A673 (cell line): ENCODE measurements at regions not wholly inside any gene's neighbourhood (a gene's known extent, or its start where the extent isn't known, plus 50 kb on each side); places are given as distances from the start of the nearest gene placed in this dataset.

Experiments
- BruUV-seq: library from RNA; stranded (reverse); fragments of 400-500 nt; replicated peaks from 2 replicates; lab custom pipeline; 2021; lab: Mats Ljungman, UMichigan
- CTCF ChIA-PET: fragments of 300-600 bp; sonication (Branson Sonifier 250); formaldehyde crosslinking; loops from one replicate; lab custom pipeline; 2022; ENCODE audit warnings: antibody characterized with exemption; lab: Charles Lee
- POLR2A ChIA-PET: fragments of 300-600 bp; sonication (Branson Sonifier 250); formaldehyde crosslinking; loops from one replicate; lab custom pipeline; 2022; ENCODE audit warnings: antibody characterized with exemption; ENCODE audit not compliant: low non-redundant PET; lab: Charles Lee
- DNase-seq: peaks from one replicate; pipeline ENCODE4 v3.0.0-alpha.2; 2015; ENCODE audit warnings: low spot score
- H3K27ac ChIP-seq: fragments of 200-600 bp; sonication (generic); 2 replicates; pipeline ENCODE4 v1.5.1; 2016; ENCODE audit warnings: mixed run types, low read depth, mild to moderate bottlenecking, mixed read lengths, antibody characterized with exemption, low read length; ENCODE audit not compliant: poor library complexity, severe bottlenecking
- H3K27me3 ChIP-seq: fragments of 200-600 bp; sonication (generic); replicated peaks from 2 replicates; pipeline ENCODE4 v1.6.1; 2017; ENCODE audit warnings: mixed run types, low read depth, mild to moderate bottlenecking, mixed read lengths, antibody characterized with exemption, low read length; ENCODE audit not compliant: insufficient read depth, poor library complexity
- H3K36me3 ChIP-seq: fragments of 200-600 bp; sonication (generic); 2 replicates; pipeline ENCODE4 v1.6.1; 2016; ENCODE audit warnings: mixed run types, mild to moderate bottlenecking, mixed read lengths, antibody characterized with exemption, low read length; ENCODE audit not compliant: insufficient read depth, poor library complexity, severe bottlenecking
- H3K4me1 ChIP-seq: fragments of 200-600 bp; sonication (generic); 2 replicates; pipeline ENCODE4 v1.6.1; 2017; ENCODE audit warnings: mixed run types, mild to moderate bottlenecking, mixed read lengths, antibody characterized with exemption, low read length; ENCODE audit not compliant: insufficient read depth, poor library complexity, severe bottlenecking
- H3K4me3 ChIP-seq: fragments of 200-600 bp; sonication (generic); 2 replicates; pipeline ENCODE4 v1.5.1; 2016; ENCODE audit warnings: low read depth, mixed run types, mild to moderate bottlenecking, mixed read lengths, low read length; ENCODE audit not compliant: poor library complexity, severe bottlenecking
- H3K9me3 ChIP-seq: fragments of 200-600 bp; sonication (generic); 2 replicates; pipeline ENCODE4 v1.6.1; 2016; ENCODE audit warnings: mixed run types, low read depth, mild to moderate bottlenecking, mixed read lengths, antibody characterized with exemption, low read length; ENCODE audit not compliant: poor library complexity, severe bottlenecking
- EZH2 ChIP-seq: fragments of 200-600 bp; sonication (generic); IDR thresholded peaks from 2 replicates; pipeline ENCODE4 v1.6.1; 2017; ENCODE audit warnings: borderline replicate concordance, low read depth, mild to moderate bottlenecking, mixed read lengths, antibody characterized with exemption, low read length; ENCODE audit not compliant: poor library complexity, severe bottlenecking
- intact Hi-C: fragments of 100-400 bp; cut with micrococcal nuclease; formaldehyde crosslinking; loops from one replicate; pipeline ENCODE4 v1.10.0; 2022; ENCODE audit not compliant: unreplicated experiment
- TF ChIP-seq, protein P1 (sequence below): fragments of 300-800, 200-600 bp; sonication (generic); conservative IDR thresholded peaks from 2 replicates; pipeline ENCODE4 v1.5.1; 2017; ENCODE audit warnings: low read depth, mild to moderate bottlenecking, antibody characterized with exemption, low read length, moderate library complexity, mixed read lengths

- BruUV-seq = no TSS peak
- H3K4me1 ChIP-seq = no peaks in the 10 kb centered on the region
- no peaks in the 10 kb centered on the region for H3K27me3 ChIP-seq
- no peak overlapping the region for H3K27ac ChIP-seq
- POLR2A ChIA-PET = no interaction called here
- no peaks in the 10 kb centered on the region for H3K9me3 ChIP-seq
- no peaks in the 10 kb centered on the region for H3K36me3 ChIP-seq
- no peak overlapping the region for H3K4me3 ChIP-seq
- CTCF ChIA-PET = no interaction called here
- TF ChIP-seq, protein P1, sequence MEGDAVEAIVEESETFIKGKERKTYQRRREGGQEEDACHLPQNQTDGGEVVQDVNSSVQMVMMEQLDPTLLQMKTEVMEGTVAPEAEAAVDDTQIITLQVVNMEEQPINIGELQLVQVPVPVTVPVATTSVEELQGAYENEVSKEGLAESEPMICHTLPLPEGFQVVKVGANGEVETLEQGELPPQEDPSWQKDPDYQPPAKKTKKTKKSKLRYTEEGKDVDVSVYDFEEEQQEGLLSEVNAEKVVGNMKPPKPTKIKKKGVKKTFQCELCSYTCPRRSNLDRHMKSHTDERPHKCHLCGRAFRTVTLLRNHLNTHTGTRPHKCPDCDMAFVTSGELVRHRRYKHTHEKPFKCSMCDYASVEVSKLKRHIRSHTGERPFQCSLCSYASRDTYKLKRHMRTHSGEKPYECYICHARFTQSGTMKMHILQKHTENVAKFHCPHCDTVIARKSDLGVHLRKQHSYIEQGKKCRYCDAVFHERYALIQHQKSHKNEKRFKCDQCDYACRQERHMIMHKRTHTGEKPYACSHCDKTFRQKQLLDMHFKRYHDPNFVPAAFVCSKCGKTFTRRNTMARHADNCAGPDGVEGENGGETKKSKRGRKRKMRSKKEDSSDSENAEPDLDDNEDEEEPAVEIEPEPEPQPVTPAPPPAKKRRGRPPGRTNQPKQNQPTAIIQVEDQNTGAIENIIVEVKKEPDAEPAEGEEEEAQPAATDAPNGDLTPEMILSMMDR = no peak
- TF ChIP-seq EZH2 = no peak
- intact Hi-C loops = no loop called here
- no peak for DNase-seq
Observed at GRCh38 chr3:28680050-28680449, 331.4 kb upstream of the AZI2 start.

GRCh38 chr3:28682121-28682520 is 333.5 kb upstream of the AZI2 start:
- ChIA-PET CTCF (no interaction called here), POLR2A (no interaction called here)
- TF ChIP-seq EZH2 = no peak
- TF ChIP-seq, protein P1 = no peak
- intact Hi-C loops = no loop called here
- Histone ChIP-seq H3K27me3 (no peaks in the 10 kb centered on the region), H3K4me3 (no peak overlapping the region), H3K36me3 (no peaks in the 10 kb centered on the region), H3K4me1 (no peaks in the 10 kb centered on the region), H3K27ac (no peak overlapping the region), H3K9me3 (no peaks in the 10 kb centered on the region)
- DNase-seq = no peak
- BruUV-seq = no TSS peak

DNA sequence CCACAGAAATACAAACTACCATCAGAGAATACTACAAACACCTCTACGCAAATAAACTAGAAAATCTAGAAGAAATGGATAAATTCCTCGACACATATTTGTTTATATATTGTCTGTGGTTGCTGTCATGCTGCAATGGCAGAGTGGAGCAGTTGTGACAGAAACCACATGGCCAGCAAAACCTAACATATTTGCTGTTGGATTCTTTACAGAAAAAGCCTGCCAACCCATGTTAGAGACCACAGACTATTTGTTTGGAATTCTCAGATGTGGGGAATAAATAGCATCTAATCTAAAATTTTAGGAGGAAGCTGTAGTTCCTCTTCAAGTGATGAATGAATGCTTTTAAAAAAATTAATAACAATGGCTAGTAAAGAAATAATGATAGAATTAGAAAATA is 341.6 kb upstream of the AZI2 start:
- POLR2A ChIA-PET = no interaction called here
- no peaks in the 10 kb centered on the region for H3K9me3 ChIP-seq
- CTCF ChIA-PET = no interaction called here
- BruUV-seq = no TSS peak
- H3K36me3 ChIP-seq = no peaks in the 10 kb centered on the region
- intact Hi-C loops = no loop called here
- no peak overlapping the region for H3K27ac ChIP-seq
- no peaks in the 10 kb centered on the region for H3K27me3 ChIP-seq
- TF ChIP-seq, protein P1 = no peak
- no peak for TF ChIP-seq EZH2
- no peak overlapping the region for H3K4me3 ChIP-seq
- DNase-seq = no peak
- no peaks in the 10 kb centered on the region for H3K4me1 ChIP-seq

GRCh38 chr3:28698706-28699105 is 350.1 kb upstream of the AZI2 start:
- Histone ChIP-seq H3K9me3 (no peaks in the 10 kb centered on the region), H3K27me3 (no peaks in the 10 kb centered on the region), H3K27ac (no peak overlapping the region), H3K36me3 (no peaks in the 10 kb centered on the region), H3K4me3 (no peak overlapping the region), H3K4me1 (no peaks in the 10 kb centered on the region)
- no peak for DNase-seq
- intact Hi-C loops = no loop called here
- no TSS peak for BruUV-seq
- TF ChIP-seq EZH2 = no peak
- TF ChIP-seq, protein P1 = no peak
- ChIA-PET CTCF (no interaction called here), POLR2A (no interaction called here)
